GM12874 (cell line): ENCODE measurements at regions not wholly inside any gene's neighbourhood (a gene's known extent, or its start where the extent isn't known, plus 50 kb on each side); places are given as distances from the start of the nearest gene placed in this dataset.

ENCODE experiments used
- CTCF ChIP-seq: IDR thresholded peaks from 2 replicates; pipeline ENCODE4 v1.5.1; 2011; ENCODE audit warnings: low read depth, mild to moderate bottlenecking, control low read depth, low read length, moderate library complexity; ENCODE audit not compliant: insufficient read depth

- TF ChIP-seq CTCF = no peak
Observed at GRCh38 chr3:137285924-137286323, 328.1 kb downstream of the IL20RB start.

GRCh38 chr3:137293086-137293485 is 335.3 kb downstream of the IL20RB start:
- no peak for TF ChIP-seq CTCF

- TF ChIP-seq CTCF = no peak
Observed at GRCh38 chr3:137294139-137294538, 336.4 kb downstream of the IL20RB start.

- no peak for TF ChIP-seq CTCF
Observed at GRCh38 chr3:137294839-137295238, 337.1 kb downstream of the IL20RB start.

- no peak for TF ChIP-seq CTCF
Observed at GRCh38 chr3:137295336-137295735, 337.6 kb downstream of the IL20RB start.

GRCh38 chr3:137296116-137296515 is 338.3 kb downstream of the IL20RB start:
- TF ChIP-seq CTCF = no peak

GRCh38 chr3:137297770-137298169 is 340.0 kb downstream of the IL20RB start:
- no peak for TF ChIP-seq CTCF

- no peak for TF ChIP-seq CTCF
Observed at GRCh38 chr3:137300703-137301102, 342.9 kb downstream of the IL20RB start.
